Neural cell (in vitro differentiated cells): ENCODE measurements at regions not wholly inside any gene's neighbourhood (a gene's known extent, or its start where the extent isn't known, plus 50 kb on each side); places are given as distances from the start of the nearest gene placed in this dataset.
"Not testable (repeated sequence)": the region's sequence is repeated elsewhere in the genome, so short reads cannot be mapped to it uniquely, and the experiment has no call there.

Experiments
- CTCF ChIP-seq: fragments of 450-650 bp; IDR thresholded peaks from 2 replicates; pipeline ENCODE4 v1.5.1; 2014; ENCODE audit warnings: antibody characterized with exemption, mild to moderate bottlenecking, moderate library complexity; ENCODE audit not compliant: poor library complexity, severe bottlenecking
- EP300 ChIP-seq: fragments of 450-650 bp; conservative IDR thresholded peaks from 2 replicates; pipeline ENCODE4 v1.6.1; 2014; ENCODE audit warnings: antibody characterized with exemption, mild to moderate bottlenecking, moderate library complexity; ENCODE audit not compliant: poor library complexity, severe bottlenecking

- not testable (repeated sequence) for TF ChIP-seq CTCF, EP300
Measured at GRCh38 chr5:104852099-104852498, 1289.5 kb upstream of the NUDT12 start.
